Uterus (tissue), 3 donors: ENCODE measurements at regions not wholly inside any gene's neighbourhood (a gene's known extent, or its start where the extent isn't known, plus 50 kb on each side); places are given as distances from the start of the nearest gene placed in this dataset.

Source experiments
- DNase-seq, 2 donors: peaks; one replicate each; pipeline ENCODE4 v3.0.0-alpha.2; 2019 to 2020
- H3K27ac ChIP-seq, 2 donors: fragments of 200-600 bp; sonication (generic); 1 replicate in 1 of 2; 2 replicates in 1 of 2; pipeline ENCODE4 v1.5.1; 2016 to 2018
- H3K27me3 ChIP-seq, 2 donors: fragments of 200-600 bp; sonication (generic); one replicate each; pipeline ENCODE4 v1.5.1; 2018 to 2019; ENCODE audit warnings: control low read depth in 1 of 2
- H3K36me3 ChIP-seq, 2 donors: fragments of 200-600 bp; sonication (generic); one replicate each; pipeline ENCODE4 v1.5.1; 2019; ENCODE audit warnings: control low read depth in 1 of 2
- H3K4me1 ChIP-seq, 2 donors: fragments of 200-600 bp; sonication (generic); one replicate each; pipeline ENCODE4 v1.5.1; 2018 to 2019; ENCODE audit warnings: control low read depth in 1 of 2
- H3K4me3 ChIP-seq, 2 donors: fragments of 200-600 bp; sonication (generic); 1 replicate in 1 of 2; 2 replicates in 1 of 2; pipeline ENCODE4 v1.5.1; 2018 to 2019; ENCODE audit warnings: mild to moderate bottlenecking in 1 of 2
- H3K9me3 ChIP-seq, 2 donors: fragments of 200-600 bp; sonication (generic); one replicate each; pipeline ENCODE4 v1.5.1; 2019; ENCODE audit warnings: control low read depth in 1 of 2
- CTCF ChIP-seq, 4 experiments: fragments of 200-600 bp in 2 of 4; fragments of 450-650 bp in 2 of 4; sonication (generic) in 2 of 4; IDR thresholded peaks; one replicate each; pipeline ENCODE4 v1.5.1; 2016 to 2019; ENCODE audit warnings: antibody characterized with exemption in 4 of 4, mild to moderate bottlenecking in 2 of 4, moderate library complexity in 1 of 4
- POLR2A ChIP-seq, 2 donors: fragments of 450-650 bp; IDR thresholded peaks; one replicate each; pipeline ENCODE4 v1.6.1; 2016; ENCODE audit warnings: antibody characterized with exemption in 2 of 2, mild to moderate bottlenecking in 1 of 2, moderate library complexity in 1 of 2
- intact Hi-C: fragments of 100-400 bp; cut with DNase I; formaldehyde crosslinking; loops from one replicate; pipeline ENCODE4 v1.15.1; 2023; ENCODE audit warnings: low total_unique reads
- donor health status: DM: yes; HTN: yes; CAD: no.

GRCh38 chr5:29304545-29304944 is 1888.9 kb upstream of the CDH6 start:
- no peak for DNase-seq
- Histone ChIP-seq H3K27me3 (no peaks in the 10 kb centered on the region), H3K36me3 (no peaks in the 10 kb centered on the region), H3K27ac (no peak overlapping the region), H3K4me3 (no peak overlapping the region), H3K9me3 (no peaks in the 10 kb centered on the region), H3K4me1 (no peaks in the 10 kb centered on the region)
- no peak for TF ChIP-seq CTCF (IDR thresholded peaks at IDR 0.05)
- no peak for TF ChIP-seq POLR2A (IDR thresholded peaks at IDR 0.05)
- intact Hi-C loops: no loop called here

GRCh38 chr5:29296548-29296947 is 1896.9 kb upstream of the CDH6 start:
- intact Hi-C loops: no loop called here
- Histone ChIP-seq H3K36me3 (no peaks in the 10 kb centered on the region), H3K4me3 (no peak overlapping the region), H3K27me3 (no peaks in the 10 kb centered on the region), H3K9me3 (no peaks in the 10 kb centered on the region), H3K27ac (no peak overlapping the region), H3K4me1 (no peaks in the 10 kb centered on the region)
- no peak for DNase-seq
- TF ChIP-seq POLR2A (IDR thresholded peaks at IDR 0.05) (no peak), CTCF (IDR thresholded peaks at IDR 0.05) (no peak)

GRCh38 chr5:29277642-29278041 is 1915.8 kb upstream of the CDH6 start:
- Histone ChIP-seq H3K36me3 (no peaks in the 10 kb centered on the region), H3K4me3 (no peak overlapping the region), H3K4me1 (no peaks in the 10 kb centered on the region), H3K27me3 (no peaks in the 10 kb centered on the region), H3K9me3 (no peaks in the 10 kb centered on the region), H3K27ac (no peak overlapping the region)
- intact Hi-C loops: no loop called here
- TF ChIP-seq POLR2A (IDR thresholded peaks at IDR 0.05) (no peak), CTCF (IDR thresholded peaks at IDR 0.05) (no peak)
- DNase-seq: no peak

GRCh38 chr5:29276371-29276770 is 1917.1 kb upstream of the CDH6 start:
- H3K4me3 ChIP-seq: no peak overlapping the region
- H3K36me3 ChIP-seq: no peaks in the 10 kb centered on the region
- H3K27ac ChIP-seq: no peak overlapping the region
- DNase-seq: no peak
- H3K27me3 ChIP-seq: no peaks in the 10 kb centered on the region
- H3K4me1 ChIP-seq: no peaks in the 10 kb centered on the region
- TF ChIP-seq POLR2A (IDR thresholded peaks at IDR 0.05): no peak
- TF ChIP-seq CTCF (IDR thresholded peaks at IDR 0.05): no peak
- intact Hi-C loops: no loop called here
- H3K9me3 ChIP-seq: no peaks in the 10 kb centered on the region

GRCh38 chr5:29263915-29264351 is 1929.6 kb upstream of the CDH6 start:
- no peaks in the 10 kb centered on the region for H3K4me1 ChIP-seq
- H3K27me3 ChIP-seq: no peaks in the 10 kb centered on the region
- H3K27ac ChIP-seq: no peak overlapping the region
- H3K4me3 ChIP-seq: no peak overlapping the region
- TF ChIP-seq CTCF (IDR thresholded peaks at IDR 0.05): no peak
- no peak for TF ChIP-seq POLR2A (IDR thresholded peaks at IDR 0.05)
- H3K9me3 ChIP-seq: no peaks in the 10 kb centered on the region
- DNase-seq: no peak
- intact Hi-C loops: no loop called here
- H3K36me3 ChIP-seq: no peaks in the 10 kb centered on the region
